Mucosa of stomach (tissue), 1 donor: ENCODE measurements at regions not wholly inside any gene's neighbourhood (a gene's known extent, or its start where the extent isn't known, plus 50 kb on each side); places are given as distances from the start of the nearest gene placed in this dataset.

Source experiments
- H3K27me3 ChIP-seq: one replicate; pipeline ENCODE4 v1.7.0; 2013; ENCODE audit warnings: mild to moderate bottlenecking, low read length; ENCODE audit not compliant: control insufficient read depth, insufficient read depth
- H3K36me3 ChIP-seq: one replicate; pipeline ENCODE4 v1.7.0; 2013; ENCODE audit warnings: low read length; ENCODE audit not compliant: control insufficient read depth, insufficient read depth
- H3K4me1 ChIP-seq: one replicate; pipeline ENCODE4 v1.7.0; 2013; ENCODE audit warnings: mild to moderate bottlenecking, low read length; ENCODE audit not compliant: control insufficient read depth, insufficient read depth
- H3K4me3 ChIP-seq: one replicate; pipeline ENCODE4 v1.7.0; 2013; ENCODE audit warnings: low read length
- H3K9ac ChIP-seq: one replicate; pipeline ENCODE4 v1.7.0; 2013; ENCODE audit warnings: mild to moderate bottlenecking, low read length, moderate library complexity
- H3K9me3 ChIP-seq: one replicate; pipeline ENCODE4 v1.7.0; 2013; ENCODE audit warnings: mild to moderate bottlenecking, low read length, moderate library complexity; ENCODE audit not compliant: control insufficient read depth
- donor health status: Pancreatic carcinoma.

GRCh38 chr14:84129941-84130340 lies 1400.0 kb upstream of the FLRT2 start:
- H3K9me3 ChIP-seq, result no peaks in the 10 kb centered on the region
- no peak overlapping the region for H3K4me3 ChIP-seq
- H3K36me3 ChIP-seq, result no peaks in the 10 kb centered on the region
- H3K9ac ChIP-seq, result no peak overlapping the region
- H3K4me1 ChIP-seq, result peaks cover 10% of the 10 kb centered on the region
- no peaks in the 10 kb centered on the region for H3K27me3 ChIP-seq

DNA sequence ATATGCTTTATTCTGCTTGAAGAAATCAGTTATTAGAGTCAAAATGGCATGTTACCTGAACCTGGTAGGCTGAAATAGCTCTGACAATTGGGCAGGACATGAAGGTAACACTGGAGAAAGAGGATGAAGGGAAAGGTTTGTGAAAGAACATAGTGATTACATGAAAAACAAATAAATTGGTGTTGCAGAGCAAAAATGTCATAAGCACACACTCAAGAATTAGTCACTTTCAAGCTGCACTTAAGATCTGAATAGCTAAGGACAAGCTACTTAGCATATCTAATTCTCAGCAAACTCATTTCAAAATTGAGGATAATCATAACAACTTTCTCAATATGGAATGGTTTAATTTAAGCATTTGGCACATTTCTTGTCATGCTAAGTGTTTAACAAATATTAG lies 1398.0 kb upstream of the FLRT2 start:
- Histone ChIP-seq H3K9ac (no peak overlapping the region), H3K36me3 (no peaks in the 10 kb centered on the region), H3K27me3 (no peaks in the 10 kb centered on the region), H3K4me3 (no peak overlapping the region), H3K9me3 (no peaks in the 10 kb centered on the region), H3K4me1 (peaks cover 10% of the 10 kb centered on the region)

DNA sequence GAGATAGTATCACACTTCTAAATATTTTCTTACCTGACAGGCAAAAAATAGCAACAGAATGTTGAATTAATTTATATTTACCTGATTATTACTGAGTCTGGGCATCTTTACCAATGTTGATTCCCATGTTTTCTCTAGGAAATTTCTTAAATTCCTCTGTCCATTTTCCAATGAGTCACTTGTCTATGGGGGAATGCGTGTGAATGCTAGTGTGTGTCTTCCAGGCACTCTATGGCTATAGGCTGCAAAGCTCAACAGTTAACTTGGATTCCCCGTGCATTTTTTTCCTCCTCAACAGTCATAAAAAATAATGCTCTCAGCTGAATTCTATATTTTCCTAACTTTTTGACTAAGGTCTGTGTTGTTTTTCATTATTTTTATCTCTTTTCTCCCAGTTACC lies 1385.8 kb upstream of the FLRT2 start:
- H3K9ac ChIP-seq, result no peak overlapping the region
- H3K4me3 ChIP-seq, result no peak overlapping the region
- H3K4me1 ChIP-seq, result no peaks in the 10 kb centered on the region
- H3K9me3 ChIP-seq, result no peaks in the 10 kb centered on the region
- no peaks in the 10 kb centered on the region for H3K36me3 ChIP-seq
- no peaks in the 10 kb centered on the region for H3K27me3 ChIP-seq

DNA sequence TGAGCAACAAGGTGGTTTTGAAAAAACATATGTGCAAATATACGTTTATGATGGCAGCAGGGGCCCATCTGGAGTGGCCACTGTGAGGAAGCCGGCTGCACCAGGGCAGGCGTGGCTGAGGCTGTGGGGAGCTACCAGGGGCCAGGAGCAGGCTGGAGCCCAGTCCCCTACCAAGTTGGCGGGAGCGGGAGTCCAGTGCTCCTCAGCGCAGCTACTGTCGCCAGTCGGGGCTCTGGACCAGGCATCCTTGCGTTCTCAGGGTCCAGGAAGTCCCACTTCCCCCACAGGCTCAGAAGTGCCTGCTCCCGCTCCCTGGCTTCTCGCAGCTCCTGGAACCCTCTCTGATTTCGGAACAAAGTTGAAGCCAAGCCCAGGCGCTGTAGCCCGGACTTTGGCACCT lies 1377.5 kb upstream of the FLRT2 start:
- H3K4me3 ChIP-seq, result no peak overlapping the region
- H3K27me3 ChIP-seq, result no peaks in the 10 kb centered on the region
- H3K9me3 ChIP-seq, result no peaks in the 10 kb centered on the region
- no peak overlapping the region for H3K9ac ChIP-seq
- H3K36me3 ChIP-seq, result no peaks in the 10 kb centered on the region
- no peaks in the 10 kb centered on the region for H3K4me1 ChIP-seq

GRCh38 chr14:84162633-84163032 lies 1367.3 kb upstream of the FLRT2 start:
- H3K9ac ChIP-seq, result no peak overlapping the region
- no peaks in the 10 kb centered on the region for H3K9me3 ChIP-seq
- H3K4me3 ChIP-seq, result no peak overlapping the region
- no peaks in the 10 kb centered on the region for H3K27me3 ChIP-seq
- no peaks in the 10 kb centered on the region for H3K36me3 ChIP-seq
- H3K4me1 ChIP-seq, result no peaks in the 10 kb centered on the region

DNA sequence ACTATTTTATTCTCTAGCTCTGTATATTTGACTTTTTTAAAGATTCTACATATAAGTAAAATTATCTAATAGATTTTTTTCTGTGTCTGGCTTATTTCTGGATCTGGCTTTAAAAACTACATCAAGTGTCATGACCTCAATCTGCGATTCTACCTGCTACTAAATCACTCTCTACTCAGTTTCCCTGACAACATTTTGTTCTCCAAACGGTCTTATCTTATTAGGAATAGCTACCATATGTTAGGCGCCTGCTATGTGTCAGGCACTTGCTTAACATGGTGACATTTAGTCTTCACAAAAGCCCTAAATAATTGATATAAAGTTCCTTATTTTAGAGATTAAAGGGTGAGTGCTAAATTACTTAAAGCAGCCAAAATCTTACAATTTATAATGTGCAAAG lies 1362.9 kb upstream of the FLRT2 start:
- Histone ChIP-seq H3K4me1 (no peaks in the 10 kb centered on the region), H3K27me3 (no peaks in the 10 kb centered on the region), H3K9me3 (no peaks in the 10 kb centered on the region), H3K36me3 (no peaks in the 10 kb centered on the region), H3K4me3 (no peak overlapping the region), H3K9ac (no peak overlapping the region)

GRCh38 chr14:84180336-84180735 lies 1349.6 kb upstream of the FLRT2 start:
- Histone ChIP-seq H3K27me3 (no peaks in the 10 kb centered on the region), H3K4me3 (no peak overlapping the region), H3K9me3 (no peaks in the 10 kb centered on the region), H3K36me3 (no peaks in the 10 kb centered on the region), H3K4me1 (no peaks in the 10 kb centered on the region), H3K9ac (no peak overlapping the region)

DNA sequence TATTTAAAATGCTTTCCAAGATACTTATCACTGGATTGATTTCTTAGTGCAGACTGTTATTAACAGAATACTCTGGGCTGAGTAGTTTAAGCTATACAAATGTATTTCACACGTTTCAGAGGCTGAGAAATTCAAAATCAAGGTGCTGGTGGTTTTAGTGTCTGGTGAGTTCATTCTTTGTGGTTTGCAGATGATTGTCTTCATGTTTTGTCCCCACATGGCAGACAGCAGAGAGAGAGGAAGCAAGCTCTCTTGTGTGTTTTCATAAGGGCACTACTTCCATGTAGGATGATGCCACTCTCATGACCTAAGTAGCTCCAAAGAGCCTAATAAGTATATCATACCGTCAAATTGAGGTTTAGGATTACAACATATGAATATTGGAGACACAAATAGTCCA lies 1348.9 kb upstream of the FLRT2 start:
- Histone ChIP-seq H3K4me1 (no peaks in the 10 kb centered on the region), H3K9ac (no peak overlapping the region), H3K27me3 (no peaks in the 10 kb centered on the region), H3K36me3 (no peaks in the 10 kb centered on the region), H3K4me3 (no peak overlapping the region), H3K9me3 (no peaks in the 10 kb centered on the region)

- H3K27me3 ChIP-seq, result no peaks in the 10 kb centered on the region
- no peaks in the 10 kb centered on the region for H3K36me3 ChIP-seq
- H3K9ac ChIP-seq, result no peak overlapping the region
- H3K9me3 ChIP-seq, result no peaks in the 10 kb centered on the region
- H3K4me1 ChIP-seq, result no peaks in the 10 kb centered on the region
- H3K4me3 ChIP-seq, result no peak overlapping the region
Observed at GRCh38 chr14:84195514-84195913, 1334.4 kb upstream of the FLRT2 start.

DNA sequence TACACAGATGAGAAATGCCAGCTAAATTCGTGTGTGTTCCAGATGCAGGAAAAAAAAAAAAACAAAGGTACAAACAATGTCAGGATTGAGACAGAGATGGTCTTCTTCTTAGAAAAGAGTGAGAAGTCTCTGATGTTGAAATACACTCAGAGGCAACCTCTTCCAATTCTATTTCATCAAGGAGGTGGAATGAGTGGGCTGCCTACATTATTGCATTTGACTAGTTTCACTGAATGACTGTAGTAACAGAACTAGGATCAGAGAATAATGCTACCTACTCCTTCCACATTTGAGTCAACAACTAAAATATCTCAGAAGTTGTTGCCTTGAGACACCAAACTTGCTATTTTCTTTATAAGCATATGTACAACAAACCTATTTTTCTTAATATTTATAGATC lies 1332.2 kb upstream of the FLRT2 start:
- H3K4me3 ChIP-seq, result no peak overlapping the region
- H3K4me1 ChIP-seq, result no peaks in the 10 kb centered on the region
- no peaks in the 10 kb centered on the region for H3K27me3 ChIP-seq
- H3K36me3 ChIP-seq, result no peaks in the 10 kb centered on the region
- no peaks in the 10 kb centered on the region for H3K9me3 ChIP-seq
- no peak overlapping the region for H3K9ac ChIP-seq

DNA sequence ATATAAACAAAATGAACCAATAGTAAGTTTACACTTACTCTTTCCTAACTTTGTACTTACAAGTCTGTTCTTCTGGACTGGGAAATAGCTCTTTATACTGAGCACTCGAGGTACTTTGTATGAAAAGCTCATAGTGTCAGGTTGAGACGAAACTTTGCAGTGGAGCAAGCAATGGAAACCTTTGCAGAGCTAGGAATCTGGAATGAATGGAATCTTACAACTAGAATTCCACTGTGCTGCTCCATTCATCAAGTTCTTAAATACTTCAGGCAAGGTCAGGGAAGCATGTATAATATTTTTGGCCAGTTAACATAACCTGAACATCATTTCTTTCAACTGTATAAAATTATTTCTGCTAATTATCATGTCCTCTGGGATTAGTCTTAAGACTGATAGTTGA lies 1327.5 kb upstream of the FLRT2 start:
- H3K9me3 ChIP-seq, result no peaks in the 10 kb centered on the region

GRCh38 chr14:84203896-84204295 lies 1326.0 kb upstream of the FLRT2 start:
- H3K4me3 ChIP-seq, result no peak overlapping the region
- no peaks in the 10 kb centered on the region for H3K4me1 ChIP-seq
- H3K27me3 ChIP-seq, result no peaks in the 10 kb centered on the region
- no peaks in the 10 kb centered on the region for H3K36me3 ChIP-seq
- H3K9ac ChIP-seq, result no peak overlapping the region
- H3K9me3 ChIP-seq, result no peaks in the 10 kb centered on the region

More for the DNA sequence above, 1327.5 kb upstream of the FLRT2 start:
- H3K36me3 ChIP-seq, result no peaks in the 10 kb centered on the region
- H3K4me1 ChIP-seq, result no peaks in the 10 kb centered on the region
- H3K4me3 ChIP-seq, result no peak overlapping the region
- H3K27me3 ChIP-seq, result no peaks in the 10 kb centered on the region
- no peak overlapping the region for H3K9ac ChIP-seq

DNA sequence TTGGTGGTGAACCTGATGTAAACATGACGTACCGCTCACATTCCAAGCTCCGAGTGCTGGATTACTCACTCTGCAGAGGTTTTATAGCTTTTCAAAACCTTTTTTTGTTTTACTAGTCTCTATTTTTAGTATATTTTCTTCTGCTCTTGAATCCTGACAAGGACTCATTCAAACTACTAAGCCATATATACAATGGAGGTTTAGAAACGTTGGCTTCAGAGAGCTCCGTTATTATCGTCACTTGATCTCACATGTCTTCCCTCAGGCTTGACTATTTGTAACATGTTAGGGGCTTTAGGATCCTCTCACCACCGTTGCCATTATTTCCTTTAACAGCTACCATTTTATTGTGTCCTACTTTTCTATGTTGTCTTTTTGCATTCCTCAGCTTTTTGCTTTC lies 1321.5 kb upstream of the FLRT2 start:
- H3K27me3 ChIP-seq, result no peaks in the 10 kb centered on the region
- H3K36me3 ChIP-seq, result no peaks in the 10 kb centered on the region

More for the DNA sequence above, 1321.5 kb upstream of the FLRT2 start:
- Histone ChIP-seq H3K9me3 (no peaks in the 10 kb centered on the region), H3K9ac (no peak overlapping the region), H3K4me1 (no peaks in the 10 kb centered on the region), H3K4me3 (no peak overlapping the region)
